Stimulated activated naive CD8-positive, alpha-beta T cell treated with anti-CD3 and anti-CD28 coated beads, Interleukin-15, Interleukin-2, amounts not matched to agents 100 U/mL and 50 U/mL, for 24 hours (primary cell): ENCODE measurements at regions not wholly inside any gene's neighbourhood (a gene's known extent, or its start where the extent isn't known, plus 50 kb on each side); places are given as distances from the start of the nearest gene placed in this dataset.

Source experiments
- ATAC-seq: fragments of 150-1000 bp; cut with Tn5 transposase; one replicate; pipeline ENCODE4 v1.10.0; 2021
- DNase-seq: peaks from one replicate; pipeline ENCODE4 v3.0.0; 2021

GRCh38 chr4:14853176-14853943 lies 148.9 kb upstream of the CPEB2 start:
- ATAC-seq = no peak
- no peak for DNase-seq

GRCh38 chr4:14855719-14856061 lies 146.6 kb upstream of the CPEB2 start:
- ATAC-seq = no peak
- no peak for DNase-seq

GRCh38 chr4:14856062-14856933 lies 146.0 kb upstream of the CPEB2 start:
- DNase-seq (peak; percentile 73), ATAC-seq (peak; percentile 96)

GRCh38 chr4:14856934-14857235 lies 145.4 kb upstream of the CPEB2 start:
- no peak for DNase-seq
- no peak for ATAC-seq

GRCh38 chr4:14857475-14857874 lies 144.8 kb upstream of the CPEB2 start:
- ATAC-seq (no peak), DNase-seq (no peak)

GRCh38 chr4:14857981-14858380 lies 144.3 kb upstream of the CPEB2 start:
- ATAC-seq = no peak
- DNase-seq = no peak

GRCh38 chr4:14862891-14863290 lies 139.4 kb upstream of the CPEB2 start:
- DNase-seq = no peak
- no peak for ATAC-seq

- ATAC-seq (no peak), DNase-seq (no peak)
Observed at GRCh38 chr4:14863418-14864364, 138.6 kb upstream of the CPEB2 start.

- no peak for DNase-seq
- ATAC-seq = no peak
Observed at GRCh38 chr4:14864365-14865030, 137.8 kb upstream of the CPEB2 start.

GRCh38 chr4:14865031-14865366 lies 137.3 kb upstream of the CPEB2 start:
- no peak for ATAC-seq
- no peak for DNase-seq

- DNase-seq (no peak), ATAC-seq (no peak)
Observed at GRCh38 chr4:14865804-14866203, 136.5 kb upstream of the CPEB2 start.

- no peak for ATAC-seq
Observed at GRCh38 chr4:14867847-14868246, 134.4 kb upstream of the CPEB2 start.

GRCh38 chr4:14868426-14869395 lies 133.6 kb upstream of the CPEB2 start:
- no peak for DNase-seq

More at GRCh38 chr4:14867847-14868246, 134.4 kb upstream of the CPEB2 start:
- DNase-seq = no peak

GRCh38 chr4:14871676-14872430 lies 130.4 kb upstream of the CPEB2 start:
- DNase-seq (peak; percentile 45), ATAC-seq (no peak)

More at GRCh38 chr4:14868426-14869395, 133.6 kb upstream of the CPEB2 start:
- ATAC-seq = no peak

- peak; percentile 60 for ATAC-seq
- no peak for DNase-seq
Observed at GRCh38 chr4:14874990-14875389, 127.3 kb upstream of the CPEB2 start.

GRCh38 chr4:14877246-14878225 lies 124.7 kb upstream of the CPEB2 start:
- DNase-seq (peak; percentile 6), ATAC-seq (no peak)

- no peak for ATAC-seq
Observed at GRCh38 chr4:14878681-14879080, 123.6 kb upstream of the CPEB2 start.

GRCh38 chr4:14879683-14880082 lies 122.6 kb upstream of the CPEB2 start:
- no peak for ATAC-seq
- no peak for DNase-seq

More at GRCh38 chr4:14878681-14879080, 123.6 kb upstream of the CPEB2 start:
- DNase-seq = no peak

GRCh38 chr4:14880805-14881204 lies 121.5 kb upstream of the CPEB2 start:
- no peak for DNase-seq
- ATAC-seq = no peak
